Lung (tissue), 11 donors: ENCODE measurements at regions not wholly inside any gene's neighbourhood (a gene's known extent, or its start where the extent isn't known, plus 50 kb on each side); places are given as distances from the start of the nearest gene placed in this dataset.
A peak's percentile ranks its signal among the peaks of the same experiment; 100 is the strongest.
"Not testable (repeated sequence)": the region's sequence is repeated elsewhere in the genome, so short reads cannot be mapped to it uniquely, and the experiment has no call there.

Experiments
- ATAC-seq: fragments of 200-7000 bp; cut with Tn5 transposase; one replicate; pipeline ENCODE4 v1.9.1; 2020; ENCODE audit warnings: moderate number of reproducible peaks; ENCODE audit not compliant: insufficient read depth, low FRiP score
- DNase-seq, 3 donors: peaks; one replicate each; pipeline ENCODE4 v3.0.0-alpha.2; 2013 to 2017
- H3K27ac ChIP-seq, 2 donors: one replicate each; pipeline ENCODE4 v1.5.1; 2013; ENCODE audit warnings: mild to moderate bottlenecking in 2 of 2, moderate library complexity in 2 of 2, control low read depth in 1 of 2, inconsistent platforms in 1 of 2, low read depth in 1 of 2, low read length in 1 of 2
- H3K27me3 ChIP-seq, 3 donors: one replicate each; pipeline ENCODE4 v1.5.1; 2013; ENCODE audit warnings: low read length in 2 of 3; ENCODE audit not compliant: control insufficient read depth in 3 of 3, insufficient read depth in 3 of 3
- H3K36me3 ChIP-seq, 4 donors: one replicate each; pipeline ENCODE4 v1.5.1; 2013; ENCODE audit warnings: low read length in 4 of 4, mild to moderate bottlenecking in 1 of 4, moderate library complexity in 1 of 4; ENCODE audit not compliant: control insufficient read depth in 4 of 4, insufficient read depth in 4 of 4
- H3K4me1 ChIP-seq, 5 donors: one replicate each; pipeline ENCODE4 v1.5.1; 2013; ENCODE audit warnings: low read length in 5 of 5, mild to moderate bottlenecking in 2 of 5, moderate library complexity in 1 of 5; ENCODE audit not compliant: control insufficient read depth in 5 of 5, insufficient read depth in 5 of 5
- H3K4me3 ChIP-seq: one replicate; pipeline ENCODE4 v1.5.1; 2013; ENCODE audit warnings: mild to moderate bottlenecking, control low read depth, moderate library complexity
- H3K9ac ChIP-seq, 2 donors: one replicate each; pipeline ENCODE4 v1.5.1; 2013; ENCODE audit warnings: low read length in 2 of 2, control low read depth in 1 of 2; ENCODE audit not compliant: insufficient read depth in 1 of 2
- H3K9me3 ChIP-seq, 4 donors: one replicate each; pipeline ENCODE4 v1.5.1; 2013; ENCODE audit warnings: low read length in 3 of 4, mild to moderate bottlenecking in 1 of 4, moderate library complexity in 1 of 4; ENCODE audit not compliant: control insufficient read depth in 4 of 4, insufficient read depth in 3 of 4
- WGBS, 2 donors: extraction: QIAGEN DNeasy Blood & Tissue Kit; methylation state at CpG; one replicate each; pipeline ENCODE4 v1.1.7; 2013; 5-methylcytosine and 5-hydroxymethylcytosine counted together
- TF ChIP-seq, protein P1 (sequence below): IDR thresholded peaks from 2 replicates; pipeline ENCODE4 v1.5.1; 2012; ENCODE audit warnings: mild to moderate bottlenecking; ENCODE audit errors: control extremely low read depth, extremely low read depth
- donor health status: control.
- donor health status: control.
- donor health status: Bipolar disorder and iron deficiency.
- donor health status: healthy.
- donor health status: DM: yes; HTN: yes; CAD: no.

DNA sequence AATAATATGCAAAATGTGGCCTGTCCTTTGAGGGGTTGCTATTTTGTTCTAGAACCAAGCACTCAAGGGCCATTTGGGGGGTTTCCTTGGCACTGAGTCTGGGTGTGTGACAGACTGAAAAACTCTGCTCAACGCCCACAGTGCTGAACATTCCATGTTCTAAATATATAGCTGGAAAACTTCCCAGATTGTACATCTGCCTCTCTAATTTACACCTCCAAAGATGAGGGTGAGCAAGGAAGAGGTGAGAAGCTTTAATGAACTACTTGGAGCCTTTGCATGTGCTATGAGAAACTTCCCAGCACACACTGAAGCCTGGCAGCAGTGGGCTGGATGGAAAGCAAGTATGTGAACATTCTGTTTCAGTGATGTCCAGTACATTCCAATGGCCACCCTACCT is 296.7 kb upstream of the KCNH7 start:
- ATAC-seq (no peak), DNase-seq (no peak)
- no peak overlapping the region for H3K4me3 ChIP-seq
- TF ChIP-seq, protein P1, sequence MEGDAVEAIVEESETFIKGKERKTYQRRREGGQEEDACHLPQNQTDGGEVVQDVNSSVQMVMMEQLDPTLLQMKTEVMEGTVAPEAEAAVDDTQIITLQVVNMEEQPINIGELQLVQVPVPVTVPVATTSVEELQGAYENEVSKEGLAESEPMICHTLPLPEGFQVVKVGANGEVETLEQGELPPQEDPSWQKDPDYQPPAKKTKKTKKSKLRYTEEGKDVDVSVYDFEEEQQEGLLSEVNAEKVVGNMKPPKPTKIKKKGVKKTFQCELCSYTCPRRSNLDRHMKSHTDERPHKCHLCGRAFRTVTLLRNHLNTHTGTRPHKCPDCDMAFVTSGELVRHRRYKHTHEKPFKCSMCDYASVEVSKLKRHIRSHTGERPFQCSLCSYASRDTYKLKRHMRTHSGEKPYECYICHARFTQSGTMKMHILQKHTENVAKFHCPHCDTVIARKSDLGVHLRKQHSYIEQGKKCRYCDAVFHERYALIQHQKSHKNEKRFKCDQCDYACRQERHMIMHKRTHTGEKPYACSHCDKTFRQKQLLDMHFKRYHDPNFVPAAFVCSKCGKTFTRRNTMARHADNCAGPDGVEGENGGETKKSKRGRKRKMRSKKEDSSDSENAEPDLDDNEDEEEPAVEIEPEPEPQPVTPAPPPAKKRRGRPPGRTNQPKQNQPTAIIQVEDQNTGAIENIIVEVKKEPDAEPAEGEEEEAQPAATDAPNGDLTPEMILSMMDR = no peak
- no peaks in the 10 kb centered on the region for H3K9me3 ChIP-seq
- WGBS, 2 donors = 65 to 78% methylated on average over 1 of the region's 1 CpG
- no peaks in the 10 kb centered on the region for H3K27me3 ChIP-seq
- no peak overlapping the region for H3K9ac ChIP-seq
- H3K4me1 ChIP-seq = no peaks in the 10 kb centered on the region
- no peak overlapping the region for H3K27ac ChIP-seq
- H3K36me3 ChIP-seq = no peaks in the 10 kb centered on the region

DNA sequence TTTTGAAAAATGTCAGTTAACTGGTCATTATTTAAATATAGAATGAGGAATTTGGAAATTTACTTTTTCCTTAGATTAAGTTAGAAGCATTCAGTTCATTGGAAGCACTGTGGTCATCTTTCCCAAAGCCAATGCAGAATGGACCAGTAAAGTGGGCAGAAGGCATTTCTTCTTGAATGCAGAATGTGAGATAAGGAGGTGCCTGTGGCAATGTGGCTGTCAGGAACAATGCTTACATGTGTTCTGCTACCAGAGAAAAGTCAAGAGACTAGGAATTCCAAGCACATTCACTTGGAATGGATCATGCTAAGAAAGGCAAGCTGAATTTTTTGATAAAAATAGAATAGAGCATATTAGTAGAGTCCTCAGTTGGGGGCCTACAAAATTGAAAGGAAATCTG is 295.0 kb upstream of the KCNH7 start:
- Histone ChIP-seq H3K9me3 (no peaks in the 10 kb centered on the region), H3K4me1 (no peaks in the 10 kb centered on the region), H3K4me3 (no peak overlapping the region), H3K27ac (no peak overlapping the region), H3K36me3 (no peaks in the 10 kb centered on the region), H3K27me3 (no peaks in the 10 kb centered on the region), H3K9ac (no peak overlapping the region)
- TF ChIP-seq, protein P1 = no peak
- DNase-seq = no peak
- no peak for ATAC-seq

DNA sequence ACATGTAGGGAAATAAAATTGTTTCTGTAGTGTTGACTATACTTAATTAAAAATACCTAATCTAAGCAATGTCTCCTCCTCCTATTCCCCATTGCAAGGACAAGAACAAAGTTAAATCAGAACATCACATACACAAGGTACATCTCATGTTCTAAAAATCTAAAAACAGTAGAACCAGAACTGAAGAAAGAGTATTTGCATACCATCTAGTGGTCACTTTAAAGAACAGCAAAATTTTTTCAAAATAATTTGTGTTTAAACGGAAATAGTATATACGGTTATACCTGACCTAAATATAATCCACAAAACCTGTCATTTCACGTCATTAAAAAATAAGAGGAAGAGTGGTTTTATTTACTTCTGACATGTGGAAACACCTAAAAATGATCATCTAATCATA is 294.3 kb upstream of the KCNH7 start:
- Histone ChIP-seq H3K27ac (no peak overlapping the region), H3K36me3 (no peaks in the 10 kb centered on the region), H3K9me3 (no peaks in the 10 kb centered on the region), H3K4me1 (no peaks in the 10 kb centered on the region), H3K9ac (no peak overlapping the region), H3K27me3 (no peaks in the 10 kb centered on the region), H3K4me3 (no peak overlapping the region)
- TF ChIP-seq, protein P1 = no peak
- ATAC-seq = no peak
- WGBS, 2 donors = 10 to 30% methylated on average over 3 of the region's 3 CpGs
- peak in 1 of 3 donors; percentile 10 for DNase-seq

DNA sequence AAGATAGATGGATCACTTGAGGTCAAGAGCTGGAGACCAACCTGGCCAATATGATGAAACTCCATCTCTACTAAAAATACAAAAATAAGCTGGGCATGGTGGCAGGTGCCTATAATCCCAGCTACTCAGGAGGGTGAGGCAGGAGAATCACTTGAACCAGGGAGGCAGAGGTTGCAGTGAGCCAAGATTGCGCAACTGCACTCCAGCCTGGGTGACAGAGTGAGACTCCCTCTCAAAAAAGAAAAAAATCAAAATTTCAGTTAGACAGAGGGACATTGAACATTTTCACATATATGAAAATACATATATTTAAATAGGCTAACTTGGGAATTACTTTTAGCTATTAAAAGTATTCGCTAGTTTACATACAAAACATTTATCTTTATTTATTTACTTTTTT is 293.6 kb upstream of the KCNH7 start:
- not testable (repeated sequence) for H3K27me3 ChIP-seq, H3K4me1 ChIP-seq, DNase-seq, H3K36me3 ChIP-seq, H3K9ac ChIP-seq, H3K9me3 ChIP-seq, ATAC-seq, H3K4me3 ChIP-seq, H3K27ac ChIP-seq
- WGBS, 2 donors = 88 to 90% methylated on average over 2 of the region's 2 CpGs
